Liver (tissue), 7 donors: ENCODE measurements at regions not wholly inside any gene's neighbourhood (a gene's known extent, or its start where the extent isn't known, plus 50 kb on each side); places are given as distances from the start of the nearest gene placed in this dataset.

Experiments
- DNase-seq: peaks from one replicate; pipeline ENCODE4 v3.0.0-alpha.2; 2017; ENCODE audit warnings: low spot score
- H3K27ac ChIP-seq, 2 donors: one replicate each; pipeline ENCODE4 v1.7.0; 2013; ENCODE audit warnings: inconsistent platforms in 2 of 2, low read length in 2 of 2, control low read depth in 1 of 2, low read depth in 1 of 2, mild to moderate bottlenecking in 1 of 2
- H3K27me3 ChIP-seq, 4 donors: one replicate each; pipeline versions ENCODE4 v1.6.1 to v1.7.0; 2013; ENCODE audit warnings: low read length in 3 of 4, inconsistent platforms in 1 of 4, mild to moderate bottlenecking in 1 of 4, moderate library complexity in 1 of 4; ENCODE audit not compliant: control insufficient read depth in 4 of 4, insufficient read depth in 4 of 4
- H3K36me3 ChIP-seq, 4 donors: one replicate each; pipeline versions ENCODE4 v1.6.1 to v1.7.0; 2013; ENCODE audit warnings: low read length in 3 of 4, mild to moderate bottlenecking in 3 of 4, low read depth in 1 of 4, moderate library complexity in 1 of 4; ENCODE audit not compliant: control insufficient read depth in 4 of 4, insufficient read depth in 3 of 4
- H3K4me1 ChIP-seq, 4 donors: one replicate each; pipeline versions ENCODE4 v1.6.1 to v1.7.0; 2013; ENCODE audit warnings: low read length in 3 of 4, mild to moderate bottlenecking in 3 of 4, moderate library complexity in 1 of 4; ENCODE audit not compliant: control insufficient read depth in 4 of 4, insufficient read depth in 4 of 4
- H3K4me3 ChIP-seq, 3 donors: one replicate each; pipeline versions ENCODE4 v1.6.1 to v1.7.0; 2013; ENCODE audit warnings: low read length in 3 of 3, control low read depth in 1 of 3, low read depth in 1 of 3, mild to moderate bottlenecking in 1 of 3
- H3K9ac ChIP-seq, 2 donors: one replicate each; pipeline ENCODE4 v1.7.0; 2013; ENCODE audit warnings: low read length in 2 of 2, mild to moderate bottlenecking in 2 of 2, moderate library complexity in 2 of 2, control low read depth in 1 of 2, low read depth in 1 of 2
- H3K9me3 ChIP-seq, 4 donors: one replicate each; pipeline versions ENCODE4 v1.6.1 to v1.7.0; 2013; ENCODE audit warnings: low read length in 3 of 4; ENCODE audit not compliant: control insufficient read depth in 4 of 4
- HNF4A ChIP-seq, 2 donors: conservative IDR thresholded peaks; 2 replicates each; pipeline ENCODE4 v1.6.1; 2016; ENCODE audit warnings: antibody characterized with exemption in 2 of 2, mild to moderate bottlenecking in 2 of 2
- MAX ChIP-seq: IDR thresholded peaks from 2 replicates; pipeline ENCODE4 v1.6.1; 2016; ENCODE audit warnings: antibody characterized with exemption
- RAD21 ChIP-seq, 2 donors: IDR thresholded peaks; 2 replicates each; pipeline ENCODE4 v1.6.1; 2016; ENCODE audit warnings: antibody characterized with exemption in 2 of 2, mild to moderate bottlenecking in 2 of 2
- TAF1 ChIP-seq: conservative IDR thresholded peaks from 2 replicates; pipeline ENCODE4 v1.6.1; 2016; ENCODE audit warnings: antibody characterized with exemption, mild to moderate bottlenecking
- YY1 ChIP-seq: IDR thresholded peaks from 2 replicates; pipeline ENCODE4 v1.6.1; 2016; ENCODE audit warnings: antibody characterized with exemption, mild to moderate bottlenecking
- WGBS: extraction: QIAGEN DNeasy Blood & Tissue Kit; methylation state at CpG from one replicate; pipeline ENCODE4 v1.1.7; 2013; 5-methylcytosine and 5-hydroxymethylcytosine counted together
- donor health status: healthy.
- donor health status: healthy.
- donor health status: healthy.
- donor health status: healthy.

DNA sequence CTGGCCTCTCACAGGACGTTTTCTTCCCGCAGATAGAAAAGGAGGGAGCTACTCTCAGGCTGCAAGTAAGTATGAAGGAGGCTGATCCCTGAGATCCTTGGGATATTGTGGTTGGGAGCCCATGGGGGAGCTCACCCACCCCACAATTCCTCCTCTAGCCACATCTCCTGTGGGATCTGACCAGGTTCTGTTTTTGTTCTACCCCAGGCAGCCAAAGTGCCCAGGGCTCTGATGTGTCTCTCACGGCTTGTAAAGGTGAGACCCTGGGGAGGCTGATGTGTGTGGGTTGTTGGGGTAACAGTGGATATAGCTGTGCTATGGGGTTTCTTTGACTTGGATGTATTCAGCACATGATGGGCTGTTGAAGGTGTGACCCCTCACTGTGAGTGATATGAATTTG is 52.0 kb upstream of the POLR1H start:
- Histone ChIP-seq H3K4me3 (no peak overlapping the region), H3K9ac (no peak overlapping the region), H3K27me3 (no peaks in the 10 kb centered on the region), H3K9me3 (no peaks in the 10 kb centered on the region), H3K27ac (no peak overlapping the region), H3K36me3 (peaks cover 0 to 1% (median 0%) of the 10 kb centered on the region in 4 donors), H3K4me1 (peaks cover 7 to 19% (median 14%) of the 10 kb centered on the region in 4 donors)
- no peak for DNase-seq
- TF ChIP-seq HNF4A (conservative IDR thresholded peaks at IDR 0.05): no peak
- TF ChIP-seq YY1: no peak
- no peak for TF ChIP-seq TAF1
- no peak for TF ChIP-seq MAX
- no peak for TF ChIP-seq RAD21 (IDR thresholded peaks at IDR 0.05)
- WGBS: 93% methylated on average over 3 of the region's 3 CpGs
